ENCODE measurements at regions not wholly inside any gene's neighbourhood (a gene's known extent, or its start where the extent isn't known, plus 50 kb on each side); places are given as distances from the start of the nearest gene placed in this dataset.

- H3K4me1 ChIP-seq (ENCODE audit: insufficient read depth, poor library complexity, severe bottlenecking) = no peaks in the 10 kb centered on the region
These were observed 816.5 kb downstream of the BCKDHB start for GRCh38 chr6:80922916-80923455.

GRCh38 chr6:80921861-80922460 is 815.5 kb downstream of the BCKDHB start:
- Histone ChIP-seq H3K27ac (ENCODE audit: poor library complexity, severe bottlenecking) (no peak overlapping the region), H3K36me3 (ENCODE audit: low read depth) (no peaks in the 10 kb centered on the region), H3K4me1 (ENCODE audit: insufficient read depth, poor library complexity, severe bottlenecking) (no peaks in the 10 kb centered on the region), H3K27me3 (ENCODE audit: insufficient read depth, poor library complexity, severe bottlenecking) (no peaks in the 10 kb centered on the region), H3K9me3 (ENCODE audit: severe bottlenecking) (no peaks in the 10 kb centered on the region), H3K4me3 (ENCODE audit: severe bottlenecking) (no peak overlapping the region)
- ATAC-seq (ENCODE audit: low read depth) = no peak
- no peak for TF ChIP-seq CTCF (IDR thresholded peaks at IDR 0.05; ENCODE audit: poor library complexity, severe bottlenecking)
- DNase-seq (ENCODE audit: low spot score) = no peak

More at GRCh38 chr6:80922916-80923455, 816.5 kb downstream of the BCKDHB start:
- H3K27ac ChIP-seq (ENCODE audit: poor library complexity, severe bottlenecking) = no peak overlapping the region
- ATAC-seq (ENCODE audit: low read depth) = no peak
- H3K27me3 ChIP-seq (ENCODE audit: insufficient read depth, poor library complexity, severe bottlenecking) = no peaks in the 10 kb centered on the region
- no peak overlapping the region for H3K4me3 ChIP-seq (ENCODE audit: severe bottlenecking)
- no peaks in the 10 kb centered on the region for H3K9me3 ChIP-seq (ENCODE audit: severe bottlenecking)
- DNase-seq (ENCODE audit: low spot score) = no peak
- TF ChIP-seq CTCF (IDR thresholded peaks at IDR 0.05; ENCODE audit: poor library complexity, severe bottlenecking) = no peak
- H3K36me3 ChIP-seq (ENCODE audit: low read depth) = no peaks in the 10 kb centered on the region

DNA sequence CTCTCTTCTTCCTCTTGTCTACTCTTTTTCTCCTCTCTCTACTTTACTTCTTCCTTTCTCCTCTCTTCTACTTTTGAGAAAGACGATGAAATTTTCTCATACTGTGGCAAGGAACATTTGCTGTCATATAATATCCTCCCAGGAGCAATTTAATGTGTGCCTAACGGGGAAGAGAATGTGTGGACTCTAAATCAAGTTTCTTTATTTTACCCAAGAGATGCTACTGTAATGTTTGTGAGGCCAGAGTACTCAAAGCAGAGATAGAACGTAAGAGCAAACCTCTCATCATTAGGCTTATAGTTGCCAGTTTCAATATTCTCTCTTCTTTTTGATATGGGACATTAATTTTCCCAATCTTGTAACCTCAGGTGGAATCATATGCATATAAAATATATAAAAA is 801.4 kb downstream of the BCKDHB start:
- H3K27ac ChIP-seq (ENCODE audit: poor library complexity, severe bottlenecking) = no peak overlapping the region
- DNase-seq (ENCODE audit: low spot score) = no peak
- H3K9me3 ChIP-seq (ENCODE audit: severe bottlenecking) = no peaks in the 10 kb centered on the region
- H3K36me3 ChIP-seq (ENCODE audit: low read depth) = no peaks in the 10 kb centered on the region
- no peaks in the 10 kb centered on the region for H3K27me3 ChIP-seq (ENCODE audit: insufficient read depth, poor library complexity, severe bottlenecking)
- no peak overlapping the region for H3K4me3 ChIP-seq (ENCODE audit: severe bottlenecking)
- no peaks in the 10 kb centered on the region for H3K4me1 ChIP-seq (ENCODE audit: insufficient read depth, poor library complexity, severe bottlenecking)
- no peak for TF ChIP-seq CTCF (IDR thresholded peaks at IDR 0.05; ENCODE audit: poor library complexity, severe bottlenecking)
- no peak for ATAC-seq (ENCODE audit: low read depth)

- no peaks in the 10 kb centered on the region for H3K36me3 ChIP-seq (ENCODE audit: low read depth)
- TF ChIP-seq CTCF (IDR thresholded peaks at IDR 0.05; ENCODE audit: poor library complexity, severe bottlenecking) = no peak
- no peak overlapping the region for H3K4me3 ChIP-seq (ENCODE audit: severe bottlenecking)
- H3K27ac ChIP-seq (ENCODE audit: poor library complexity, severe bottlenecking) = no peak overlapping the region
- no peaks in the 10 kb centered on the region for H3K4me1 ChIP-seq (ENCODE audit: insufficient read depth, poor library complexity, severe bottlenecking)
- no peaks in the 10 kb centered on the region for H3K9me3 ChIP-seq (ENCODE audit: severe bottlenecking)
- no peaks in the 10 kb centered on the region for H3K27me3 ChIP-seq (ENCODE audit: insufficient read depth, poor library complexity, severe bottlenecking)
- no peak for ATAC-seq (ENCODE audit: low read depth)
- no peak for DNase-seq (ENCODE audit: low spot score)
These were observed 797.2 kb downstream of the BCKDHB start for GRCh38 chr6:80903711-80904110.

DNA sequence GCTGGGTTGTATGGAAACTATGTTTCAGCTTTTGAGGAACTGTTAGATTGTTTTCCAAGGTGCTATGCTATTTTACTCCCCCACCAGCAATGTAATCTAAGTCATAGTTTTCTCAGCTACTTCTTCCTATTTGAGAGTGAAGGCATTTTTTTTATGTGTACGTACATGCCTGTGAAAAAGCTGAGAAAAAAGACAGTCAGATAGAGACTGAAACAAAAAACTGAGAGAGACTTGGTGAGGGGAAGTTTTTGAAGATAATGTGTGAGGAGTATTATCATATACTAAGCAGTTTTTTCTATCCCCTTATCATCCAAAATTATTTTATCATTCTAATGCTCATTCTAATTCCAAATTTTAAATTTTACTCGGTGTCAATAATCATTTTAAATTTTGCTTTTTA is 780.0 kb downstream of the BCKDHB start:
- ATAC-seq (ENCODE audit: low read depth) = no peak

More for the DNA sequence above, 780.0 kb downstream of the BCKDHB start:
- no peaks in the 10 kb centered on the region for H3K27me3 ChIP-seq (ENCODE audit: insufficient read depth, poor library complexity, severe bottlenecking)
- DNase-seq (ENCODE audit: low spot score) = no peak
- H3K36me3 ChIP-seq (ENCODE audit: low read depth) = no peaks in the 10 kb centered on the region
- no peak overlapping the region for H3K4me3 ChIP-seq (ENCODE audit: severe bottlenecking)
- H3K4me1 ChIP-seq (ENCODE audit: insufficient read depth, poor library complexity, severe bottlenecking) = no peaks in the 10 kb centered on the region
- no peak overlapping the region for H3K27ac ChIP-seq (ENCODE audit: poor library complexity, severe bottlenecking)
- TF ChIP-seq CTCF (IDR thresholded peaks at IDR 0.05; ENCODE audit: poor library complexity, severe bottlenecking) = no peak
- no peaks in the 10 kb centered on the region for H3K9me3 ChIP-seq (ENCODE audit: severe bottlenecking)
